ENCODE measurements at regions not wholly inside any gene's neighbourhood (a gene's known extent, or its start where the extent isn't known, plus 50 kb on each side); places are given as distances from the start of the nearest gene placed in this dataset.

- Histone ChIP-seq H3K14ac (ENCODE audit: low read length) (no peak overlapping the region), H2BK5ac (ENCODE audit: low read depth, low read length, poor library complexity) (no peak overlapping the region), H3K9me3 (ENCODE audit: insufficient read depth, low read depth, low read length) (no peaks in the 10 kb centered on the region), H3K4me2 (ENCODE audit: low read length) (no peak overlapping the region), H4K91ac (ENCODE audit: low read depth, low read length) (no peak overlapping the region), H3K18ac (ENCODE audit: low read length) (no peak overlapping the region), H3K23ac (ENCODE audit: low read length) (no peak overlapping the region), H3K4me1 (ENCODE audit: control insufficient read depth in 1 of 2, insufficient read depth in 2 of 2, low read length in 2 of 2) (peaks cover 2 to 3% of the 10 kb centered on the region in 2 experiments), H2BK120ac (ENCODE audit: insufficient read depth, low read length, poor library complexity) (no peak overlapping the region), H3K79me2 (ENCODE audit: control insufficient read depth, insufficient read depth, low read length, poor library complexity) (no peaks in the 10 kb centered on the region), H3K27me3 (ENCODE audit: insufficient read depth, low read length) (no peaks in the 10 kb centered on the region), H3K4me3 (ENCODE audit: low read depth, low read length) (no peak overlapping the region), H3K4ac (ENCODE audit: low read depth, low read length) (no peak overlapping the region), H3K36me3 (ENCODE audit: control insufficient read depth in 1 of 2, insufficient read depth in 2 of 2, low read length in 2 of 2) (no peaks in the 10 kb centered on the region), H3K79me1 (ENCODE audit: low read length) (no peaks in the 10 kb centered on the region), H2BK12ac (ENCODE audit: low read length) (no peak overlapping the region), H4K12ac (ENCODE audit: low read depth, low read length) (no peak overlapping the region), H4K8ac (ENCODE audit: low read depth, low read length) (no peak overlapping the region), H3K27ac (ENCODE audit: low read depth, low read length) (no peak overlapping the region), H2AFZ (ENCODE audit: insufficient read depth, low read length, poor library complexity) (no peak overlapping the region), H3K9ac (ENCODE audit: low read length) (no peak overlapping the region), H2AK5ac (ENCODE audit: low read length) (no peak overlapping the region)
- no CpG with 5 or more reads among the region's 5 CpGs for WGBS (ENCODE audit: extremely low coverage, insufficient coverage, insufficient read length)
- peak in 1 of 2 donors; percentile 10 for DNase-seq
These were observed 85.5 kb downstream of the PMAIP1 start for GRCh38 chr18:59985289-59985688.

GRCh38 chr18:59983506-59983905 lies 83.7 kb downstream of the PMAIP1 start:
- no CpG with 5 or more reads among the region's 4 CpGs for WGBS (ENCODE audit: extremely low coverage, insufficient coverage, insufficient read length)
- Histone ChIP-seq H2BK5ac (ENCODE audit: low read depth, low read length, poor library complexity) (no peak overlapping the region), H4K8ac (ENCODE audit: low read depth, low read length) (no peak overlapping the region), H3K9me3 (ENCODE audit: insufficient read depth, low read depth, low read length) (no peaks in the 10 kb centered on the region), H2AK5ac (ENCODE audit: low read length) (no peak overlapping the region), H4K91ac (ENCODE audit: low read depth, low read length) (no peak overlapping the region), H3K79me2 (ENCODE audit: control insufficient read depth, insufficient read depth, low read length, poor library complexity) (no peaks in the 10 kb centered on the region), H3K27me3 (ENCODE audit: insufficient read depth, low read length) (no peaks in the 10 kb centered on the region), H3K36me3 (ENCODE audit: control insufficient read depth in 1 of 2, insufficient read depth in 2 of 2, low read length in 2 of 2) (no peaks in the 10 kb centered on the region), H2BK12ac (ENCODE audit: low read length) (no peak overlapping the region), H3K23ac (ENCODE audit: low read length) (no peak overlapping the region), H3K14ac (ENCODE audit: low read length) (no peak overlapping the region), H3K4me3 (ENCODE audit: low read depth, low read length) (no peak overlapping the region), H3K18ac (ENCODE audit: low read length) (no peak overlapping the region), H2BK120ac (ENCODE audit: insufficient read depth, low read length, poor library complexity) (no peak overlapping the region), H3K27ac (ENCODE audit: low read depth, low read length) (no peak overlapping the region), H3K9ac (ENCODE audit: low read length) (no peak overlapping the region), H3K4ac (ENCODE audit: low read depth, low read length) (no peak overlapping the region), H3K4me2 (ENCODE audit: low read length) (no peak overlapping the region), H3K79me1 (ENCODE audit: low read length) (no peaks in the 10 kb centered on the region), H2AFZ (ENCODE audit: insufficient read depth, low read length, poor library complexity) (no peak overlapping the region), H4K12ac (ENCODE audit: low read depth, low read length) (no peak overlapping the region), H3K4me1 (ENCODE audit: control insufficient read depth in 1 of 2, insufficient read depth in 2 of 2, low read length in 2 of 2) (peaks cover 2 to 3% of the 10 kb centered on the region in 2 experiments)
- DNase-seq: no peak

DNA sequence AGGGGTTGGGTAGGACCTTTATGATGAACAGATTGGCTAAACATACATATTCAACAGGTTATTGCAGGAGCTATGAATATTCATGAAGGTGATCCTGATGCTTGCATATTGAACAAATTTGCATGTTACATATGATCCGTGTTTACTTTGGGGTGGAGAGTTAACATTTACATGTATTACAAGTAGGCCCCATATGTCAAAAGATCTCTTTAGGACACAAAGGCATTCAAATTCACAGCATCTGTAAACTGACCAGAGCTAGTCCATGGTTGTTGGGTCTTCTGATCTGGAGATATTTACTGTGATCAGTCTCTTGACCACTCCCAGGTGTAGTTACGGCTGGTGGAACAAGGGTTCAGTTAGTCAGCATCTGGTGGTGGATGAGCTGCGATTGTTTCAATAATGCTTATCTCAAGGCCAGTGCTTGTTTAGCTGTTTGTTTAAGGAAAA lies 80.4 kb downstream of the PMAIP1 start:
- H3K4me1 ChIP-seq (ENCODE audit: control insufficient read depth in 1 of 2, insufficient read depth in 2 of 2, low read length in 2 of 2): peaks cover 2 to 3% of the 10 kb centered on the region in 2 experiments
- no peak overlapping the region for H2BK120ac ChIP-seq (ENCODE audit: insufficient read depth, low read length, poor library complexity)
- no peaks in the 10 kb centered on the region for H3K79me2 ChIP-seq (ENCODE audit: control insufficient read depth, insufficient read depth, low read length, poor library complexity)
- H3K9me3 ChIP-seq (ENCODE audit: insufficient read depth, low read depth, low read length): no peaks in the 10 kb centered on the region
- no peak overlapping the region for H4K8ac ChIP-seq (ENCODE audit: low read depth, low read length)
- H3K23ac ChIP-seq (ENCODE audit: low read length): no peak overlapping the region
- no peak overlapping the region for H3K27ac ChIP-seq (ENCODE audit: low read depth, low read length)
- H2BK12ac ChIP-seq (ENCODE audit: low read length): no peak overlapping the region
- H3K27me3 ChIP-seq (ENCODE audit: insufficient read depth, low read length): no peaks in the 10 kb centered on the region
- no peak overlapping the region for H4K12ac ChIP-seq (ENCODE audit: low read depth, low read length)
- no peak overlapping the region for H3K4me3 ChIP-seq (ENCODE audit: low read depth, low read length)
- no peak overlapping the region for H3K9ac ChIP-seq (ENCODE audit: low read length)
- WGBS (ENCODE audit: extremely low coverage, insufficient coverage, insufficient read length): no CpG with 5 or more reads among the region's 3 CpGs
- no peaks in the 10 kb centered on the region for H3K79me1 ChIP-seq (ENCODE audit: low read length)
- no peak overlapping the region for H3K4me2 ChIP-seq (ENCODE audit: low read length)
- H3K4ac ChIP-seq (ENCODE audit: low read depth, low read length): no peak overlapping the region
- H4K91ac ChIP-seq (ENCODE audit: low read depth, low read length): no peak overlapping the region
- no peak overlapping the region for H2BK5ac ChIP-seq (ENCODE audit: low read depth, low read length, poor library complexity)
- H3K18ac ChIP-seq (ENCODE audit: low read length): no peak overlapping the region
- no peak overlapping the region for H2AK5ac ChIP-seq (ENCODE audit: low read length)
- no peak overlapping the region for H2AFZ ChIP-seq (ENCODE audit: insufficient read depth, low read length, poor library complexity)
- H3K14ac ChIP-seq (ENCODE audit: low read length): no peak overlapping the region
- DNase-seq: no peak
- H3K36me3 ChIP-seq (ENCODE audit: control insufficient read depth in 1 of 2, insufficient read depth in 2 of 2, low read length in 2 of 2): no peaks in the 10 kb centered on the region

DNA sequence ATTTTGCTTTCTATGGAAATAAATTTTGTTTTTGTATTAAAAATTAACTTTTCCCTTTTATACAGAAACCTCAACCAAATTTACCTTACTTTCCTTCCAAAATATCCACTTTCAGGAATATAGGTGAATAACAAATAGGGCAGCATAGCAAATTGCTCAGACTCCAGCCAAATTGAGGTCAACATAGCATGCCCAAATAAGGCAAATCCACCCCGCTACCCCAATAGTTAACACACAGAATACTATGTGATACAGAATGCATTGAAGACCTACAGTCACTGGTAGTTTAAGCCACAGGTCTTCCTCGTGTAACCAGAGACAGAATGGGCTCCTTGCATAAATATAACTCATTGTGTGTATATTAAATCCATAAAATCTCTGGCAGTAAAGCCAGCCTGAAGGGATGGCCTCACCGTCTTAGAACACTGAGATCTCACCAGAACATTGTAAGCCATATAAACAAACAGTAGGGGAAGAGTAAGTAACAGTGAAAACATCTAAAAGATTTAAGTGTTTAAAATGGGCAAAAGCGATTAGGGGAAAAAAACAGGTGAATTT lies 72.2 kb downstream of the PMAIP1 start:
- Histone ChIP-seq H2AFZ (ENCODE audit: insufficient read depth, low read length, poor library complexity) (no peak overlapping the region), H2BK12ac (ENCODE audit: low read length) (no peak overlapping the region), H3K9me3 (ENCODE audit: insufficient read depth, low read depth, low read length) (no peaks in the 10 kb centered on the region), H3K79me2 (ENCODE audit: control insufficient read depth, insufficient read depth, low read length, poor library complexity) (no peaks in the 10 kb centered on the region), H3K4me1 (ENCODE audit: control insufficient read depth in 1 of 2, insufficient read depth in 2 of 2, low read length in 2 of 2) (no peaks in the 10 kb centered on the region), H3K79me1 (ENCODE audit: low read length) (no peaks in the 10 kb centered on the region), H2BK5ac (ENCODE audit: low read depth, low read length, poor library complexity) (no peak overlapping the region), H3K4ac (ENCODE audit: low read depth, low read length) (no peak overlapping the region), H3K14ac (ENCODE audit: low read length) (no peak overlapping the region), H4K8ac (ENCODE audit: low read depth, low read length) (no peak overlapping the region), H3K4me2 (ENCODE audit: low read length) (no peak overlapping the region), H3K36me3 (ENCODE audit: control insufficient read depth in 1 of 2, insufficient read depth in 2 of 2, low read length in 2 of 2) (no peaks in the 10 kb centered on the region), H3K9ac (ENCODE audit: low read length) (no peak overlapping the region), H4K91ac (ENCODE audit: low read depth, low read length) (no peak overlapping the region), H3K27me3 (ENCODE audit: insufficient read depth, low read length) (no peaks in the 10 kb centered on the region), H3K23ac (ENCODE audit: low read length) (no peak overlapping the region), H2BK120ac (ENCODE audit: insufficient read depth, low read length, poor library complexity) (no peak overlapping the region), H3K27ac (ENCODE audit: low read depth, low read length) (no peak overlapping the region), H3K18ac (ENCODE audit: low read length) (no peak overlapping the region), H2AK5ac (ENCODE audit: low read length) (no peak overlapping the region), H4K12ac (ENCODE audit: low read depth, low read length) (no peak overlapping the region), H3K4me3 (ENCODE audit: low read depth, low read length) (no peak overlapping the region)
- whole genome bisulfite sequencing (ENCODE audit: extremely low coverage, insufficient coverage, insufficient read length): no CpG with 5 or more reads among the region's 4 CpGs
- no peak for DNase-seq

Measured in trophoblast cell (in vitro differentiated cells and primary cell).